ENCODE measurements at regions not wholly inside any gene's neighbourhood (a gene's known extent, or its start where the extent isn't known, plus 50 kb on each side); places are given as distances from the start of the nearest gene placed in this dataset.

DNA sequence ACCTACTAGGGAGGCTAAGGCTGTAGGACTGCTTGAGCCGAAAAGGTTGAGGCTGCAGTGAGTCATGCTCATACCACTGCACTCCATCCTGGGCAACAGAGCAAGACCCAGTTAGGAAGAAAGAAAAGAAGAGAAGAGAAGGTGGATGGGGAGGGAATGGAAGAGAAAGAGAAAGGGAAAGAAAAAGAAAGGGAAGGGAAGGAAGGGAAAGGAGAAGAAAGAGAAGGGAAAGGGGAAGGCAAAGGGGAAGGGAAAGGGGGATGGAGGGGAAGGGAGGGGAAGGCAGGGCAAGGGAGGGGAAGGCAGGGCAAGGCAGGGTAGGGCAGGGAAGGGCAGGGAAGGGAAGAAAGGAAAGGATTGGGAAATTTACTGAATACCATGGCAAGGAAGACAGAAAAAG, 157.0 kb downstream of the ACTL7B start:
- H3K27me3 ChIP-seq (ENCODE audit: control insufficient read depth in 2 of 2, insufficient read depth in 2 of 2, low read length in 2 of 2), result no peaks in the 10 kb centered on the region
- no peak overlapping the region for H3K4me2 ChIP-seq (ENCODE audit: insufficient read depth, low read length)
- intact Hi-C loops (cut with micrococcal nuclease), result no loop called here
- no peak overlapping the region for H2AFZ ChIP-seq (ENCODE audit: low read depth, low read length)
- H3K9me1 ChIP-seq (replicated peaks; ENCODE audit: control insufficient read depth, extremely low read depth, insufficient read depth, low read length), result no peaks in the 10 kb centered on the region
- TF ChIP-seq FOS (IDR thresholded peaks at IDR 0.05; ENCODE audit: borderline replicate concordance, insufficient read depth, low read length), result no peak
- TF ChIP-seq GATA2 (IDR thresholded peaks at IDR 0.05; ENCODE audit: insufficient read depth, insufficient read length, low read depth, low read length), result no peak
- TF ChIP-seq EZH2 (IDR thresholded peaks at IDR 0.05; ENCODE audit: borderline replicate concordance, low read depth, low read length, severe bottlenecking), result no peak
- no peak for TF ChIP-seq POLR2AphosphoS5 (IDR thresholded peaks at IDR 0.05; ENCODE audit: insufficient read depth, low read depth, low read length)
- TF ChIP-seq, protein P1, sequence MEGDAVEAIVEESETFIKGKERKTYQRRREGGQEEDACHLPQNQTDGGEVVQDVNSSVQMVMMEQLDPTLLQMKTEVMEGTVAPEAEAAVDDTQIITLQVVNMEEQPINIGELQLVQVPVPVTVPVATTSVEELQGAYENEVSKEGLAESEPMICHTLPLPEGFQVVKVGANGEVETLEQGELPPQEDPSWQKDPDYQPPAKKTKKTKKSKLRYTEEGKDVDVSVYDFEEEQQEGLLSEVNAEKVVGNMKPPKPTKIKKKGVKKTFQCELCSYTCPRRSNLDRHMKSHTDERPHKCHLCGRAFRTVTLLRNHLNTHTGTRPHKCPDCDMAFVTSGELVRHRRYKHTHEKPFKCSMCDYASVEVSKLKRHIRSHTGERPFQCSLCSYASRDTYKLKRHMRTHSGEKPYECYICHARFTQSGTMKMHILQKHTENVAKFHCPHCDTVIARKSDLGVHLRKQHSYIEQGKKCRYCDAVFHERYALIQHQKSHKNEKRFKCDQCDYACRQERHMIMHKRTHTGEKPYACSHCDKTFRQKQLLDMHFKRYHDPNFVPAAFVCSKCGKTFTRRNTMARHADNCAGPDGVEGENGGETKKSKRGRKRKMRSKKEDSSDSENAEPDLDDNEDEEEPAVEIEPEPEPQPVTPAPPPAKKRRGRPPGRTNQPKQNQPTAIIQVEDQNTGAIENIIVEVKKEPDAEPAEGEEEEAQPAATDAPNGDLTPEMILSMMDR (IDR thresholded peaks at IDR 0.05; ENCODE audit: extremely low read depth in 1 of 2, insufficient read depth in 1 of 2, low read depth in 1 of 2, low read length in 2 of 2), result no peak
- TF ChIP-seq JUN (IDR thresholded peaks at IDR 0.05; ENCODE audit: borderline replicate concordance, insufficient read depth, insufficient read length, low read depth), result no peak
- TF ChIP-seq POLR2A (IDR thresholded peaks at IDR 0.05; ENCODE audit: low read depth, low read length), result no peak
- TF ChIP-seq, protein P2, sequence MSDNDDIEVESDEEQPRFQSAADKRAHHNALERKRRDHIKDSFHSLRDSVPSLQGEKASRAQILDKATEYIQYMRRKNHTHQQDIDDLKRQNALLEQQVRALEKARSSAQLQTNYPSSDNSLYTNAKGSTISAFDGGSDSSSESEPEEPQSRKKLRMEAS (IDR thresholded peaks at IDR 0.05; ENCODE audit: insufficient read depth, insufficient read length), result no peak
- no peak for TF ChIP-seq MYC (IDR thresholded peaks at IDR 0.05; ENCODE audit: low read depth, low read length)
- DNase-seq (ENCODE audit: low read depth, low spot score), result no peak
- H3K36me3 ChIP-seq (ENCODE audit: control insufficient read depth in 2 of 2, extremely low read depth in 1 of 2, insufficient read depth in 2 of 2, low read length in 2 of 2), result no peaks in the 10 kb centered on the region
- H3K79me2 ChIP-seq (ENCODE audit: control insufficient read depth, insufficient read depth, low read length), result no peaks in the 10 kb centered on the region
- no peak for FAIRE-seq
- no peak overlapping the region for H3K9ac ChIP-seq (replicated peaks; ENCODE audit: extremely low read depth, insufficient read depth, low read length)
- ChIA-PET POLR2A (no interaction called here), CTCF (no interaction called here)
- dilution Hi-C loops (cut with MboI; ENCODE audit: extremely low pct_ligation_motif_present, low sequenced_read_pairs), result no loop called here
- H4K20me1 ChIP-seq (replicated peaks; ENCODE audit: control insufficient read depth, extremely low read depth, insufficient read depth, low read length), result no peaks in the 10 kb centered on the region
- no peaks in the 10 kb centered on the region for H3K9me3 ChIP-seq (replicated peaks; ENCODE audit: control insufficient read depth, insufficient read depth, low read length)
- BruUV-seq (replicated peaks), result no TSS peak
- H3K4me1 ChIP-seq (ENCODE audit: control insufficient read depth, extremely low read depth, insufficient read depth, low read length), result no peaks in the 10 kb centered on the region
- H3K4me3 ChIP-seq (replicated peaks in 1 of 3; ENCODE audit: insufficient read depth in 1 of 3, low read depth in 1 of 3, low read length in 3 of 3), result no peak overlapping the region
- H3K27ac ChIP-seq (ENCODE audit: insufficient read depth, low read depth, low read length), result no peak overlapping the region

All from endothelial cell of umbilical vein (primary cell).